ENCODE measurements at regions not wholly inside any gene's neighbourhood (a gene's known extent, or its start where the extent isn't known, plus 50 kb on each side); places are given as distances from the start of the nearest gene placed in this dataset.

DNA sequence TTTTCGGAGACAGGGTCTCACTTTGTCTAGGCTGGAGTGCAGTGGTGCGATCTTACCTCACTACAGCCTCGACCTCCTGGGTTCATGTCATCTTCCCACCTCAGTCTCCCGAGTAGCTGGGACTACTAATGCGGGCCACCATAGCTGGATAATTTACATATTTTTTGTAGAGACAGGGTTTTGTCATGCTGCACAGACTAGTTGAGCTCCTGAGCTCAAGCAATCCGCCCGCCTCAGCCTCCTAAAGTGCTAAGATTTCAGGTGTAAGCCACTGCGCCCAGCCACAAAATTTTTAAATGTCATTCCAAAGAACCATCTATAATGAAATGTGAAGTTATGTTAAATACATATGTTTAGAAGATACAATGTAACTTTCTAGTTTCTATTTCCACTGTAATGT is 4747.7 kb upstream of the OR11H1 start:
- TF ChIP-seq BACH2 (CRISPR knock-in tag; IDR thresholded peaks at IDR 0.05; ENCODE audit: borderline replicate concordance) (no peak), ZNF70 (CRISPR knock-in tag; IDR thresholded peaks at IDR 0.05) (no peak), ZFP30 (CRISPR knock-in tag; IDR thresholded peaks at IDR 0.05) (no peak)
